ENCODE measurements at regions not wholly inside any gene's neighbourhood (a gene's known extent, or its start where the extent isn't known, plus 50 kb on each side); places are given as distances from the start of the nearest gene placed in this dataset.

GRCh38 chr4:128600410-128600809, 209.1 kb upstream of the JADE1 start:
- FAIRE-seq, result no peak

- no peak for FAIRE-seq
Observed at GRCh38 chr4:128597500-128597899, 212.0 kb upstream of the JADE1 start.

GRCh38 chr4:128596853-128597252, 212.6 kb upstream of the JADE1 start:
- peak; percentile 85 for FAIRE-seq

- FAIRE-seq, result no peak
Observed at GRCh38 chr4:128596115-128596514, 213.4 kb upstream of the JADE1 start.

- FAIRE-seq, result no peak
Observed at GRCh38 chr4:128591482-128591881, 218.0 kb upstream of the JADE1 start.

GRCh38 chr4:128590773-128591172, 218.7 kb upstream of the JADE1 start:
- peak; percentile 60 for FAIRE-seq

GRCh38 chr4:128590034-128590740, 219.3 kb upstream of the JADE1 start:
- FAIRE-seq, result no peak

- FAIRE-seq, result no peak
Observed at GRCh38 chr4:128589384-128589965, 220.0 kb upstream of the JADE1 start.

- FAIRE-seq, result no peak
Observed at GRCh38 chr4:128587382-128587781, 222.1 kb upstream of the JADE1 start.

GRCh38 chr4:128583753-128584712, 225.5 kb upstream of the JADE1 start:
- peak; percentile 95 for FAIRE-seq

- no peak for FAIRE-seq
Observed at GRCh38 chr4:128582427-128582870, 227.1 kb upstream of the JADE1 start.

GRCh38 chr4:128579154-128579853, 230.2 kb upstream of the JADE1 start:
- FAIRE-seq, result no peak

- peak; percentile 74 for FAIRE-seq
Observed at GRCh38 chr4:128574706-128575105, 234.8 kb upstream of the JADE1 start.

GRCh38 chr4:128573781-128574508, 235.6 kb upstream of the JADE1 start:
- FAIRE-seq, result peak; percentile 96

- FAIRE-seq, result no peak
Observed at GRCh38 chr4:128572778-128573241, 236.7 kb upstream of the JADE1 start.

- peak; percentile 81 for FAIRE-seq
Observed at GRCh38 chr4:128571747-128572146, 237.8 kb upstream of the JADE1 start.

- no peak for FAIRE-seq
Observed at GRCh38 chr4:128570387-128570975, 239.0 kb upstream of the JADE1 start.

- FAIRE-seq, result no peak
Observed at GRCh38 chr4:128566693-128567092, 242.8 kb upstream of the JADE1 start.

- peak; percentile 21 for FAIRE-seq
Observed at GRCh38 chr4:128565565-128566186, 243.8 kb upstream of the JADE1 start.

GRCh38 chr4:128565054-128565453, 244.4 kb upstream of the JADE1 start:
- no peak for FAIRE-seq

GRCh38 chr4:128564081-128564630, 245.3 kb upstream of the JADE1 start:
- FAIRE-seq, result no peak

Data from islet of Langerhans (tissue), 1 donor.